NOMO-1 (cell line): ENCODE measurements at regions not wholly inside any gene's neighbourhood (a gene's known extent, or its start where the extent isn't known, plus 50 kb on each side); places are given as distances from the start of the nearest gene placed in this dataset.

Experiments
- DNase-seq, 2 experiments: peaks; one replicate each; lab custom pipeline; 2025; ENCODE audit not compliant: unreplicated experiment in 2 of 2; lab: John Stamatoyannopoulos, UW

DNA sequence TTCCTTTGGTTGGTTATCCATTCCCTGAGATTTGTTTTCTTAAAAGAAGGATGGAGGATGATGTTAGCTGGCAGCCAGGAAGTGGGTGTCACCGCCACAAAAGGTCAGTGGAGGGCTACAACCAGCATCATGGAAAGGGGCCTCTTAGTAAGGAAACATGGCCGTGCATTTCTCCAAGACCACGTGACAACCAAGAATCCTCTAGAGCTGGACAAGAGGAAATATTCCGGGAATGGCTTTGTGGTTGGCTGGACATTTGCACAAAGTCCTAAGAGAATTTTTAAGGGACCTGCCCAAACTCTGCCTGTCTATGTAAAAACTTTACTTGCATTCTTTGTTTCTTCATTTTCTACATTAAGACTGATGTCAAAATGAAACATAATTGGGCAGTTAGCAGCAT, 399.9 kb upstream of the MARCKS start:
- DNase-seq = peak in 1 of 2 experiments; percentile 4

- no peak for DNase-seq
Observed at GRCh38 chr6:113457751-113458150, 399.4 kb upstream of the MARCKS start.

DNA sequence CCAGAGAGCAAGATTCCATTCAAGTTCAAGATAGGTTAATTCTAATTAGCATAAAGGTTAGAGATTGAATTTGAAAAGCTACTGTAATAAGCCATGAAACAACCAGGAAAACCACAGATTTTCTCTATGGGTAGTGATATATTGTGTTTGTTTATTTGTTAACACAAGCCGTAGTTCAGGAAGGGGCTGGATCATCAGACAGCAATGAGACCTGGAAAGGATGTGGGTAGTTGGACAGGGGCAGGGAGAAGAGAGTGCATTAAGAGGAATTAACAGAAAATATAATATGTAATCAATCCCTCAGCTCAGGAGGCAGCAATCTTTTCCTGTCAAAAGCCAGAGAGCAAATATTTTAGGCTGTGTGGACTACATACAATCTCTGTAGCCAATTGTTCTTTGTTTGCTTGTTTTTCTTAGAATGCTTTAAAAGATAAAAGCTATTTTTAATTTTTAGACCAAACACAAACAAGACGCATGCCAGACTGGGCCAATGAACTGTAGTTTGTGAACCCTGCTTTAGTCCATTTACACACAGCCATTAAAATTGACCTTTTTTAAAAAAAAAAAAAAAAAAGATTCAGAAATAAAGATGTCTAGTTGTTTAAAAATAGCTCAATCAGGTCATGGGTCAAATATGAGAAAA, 398.7 kb upstream of the MARCKS start:
- DNase-seq = no peak

GRCh38 chr6:113461153-113461932, 395.8 kb upstream of the MARCKS start:
- no peak for DNase-seq

DNA sequence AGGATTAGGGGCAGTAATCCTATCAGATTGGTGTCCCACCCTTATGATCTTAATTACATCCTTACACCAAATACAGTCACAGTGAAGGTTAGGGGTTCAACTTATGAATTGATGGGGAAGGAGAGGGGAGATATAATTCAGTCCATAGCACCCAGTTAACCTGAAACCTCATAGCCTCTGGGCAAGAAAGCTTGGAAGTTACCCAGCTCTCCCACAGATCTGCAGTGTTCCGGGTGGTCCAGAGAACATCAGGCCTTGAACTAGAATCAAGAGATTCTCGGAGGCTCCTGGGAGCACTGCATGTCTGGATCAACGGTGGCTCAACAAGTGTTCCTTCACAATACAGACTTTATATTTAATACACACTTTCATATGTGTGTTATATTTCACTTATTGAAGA, 392.6 kb upstream of the MARCKS start:
- DNase-seq = no peak

DNA sequence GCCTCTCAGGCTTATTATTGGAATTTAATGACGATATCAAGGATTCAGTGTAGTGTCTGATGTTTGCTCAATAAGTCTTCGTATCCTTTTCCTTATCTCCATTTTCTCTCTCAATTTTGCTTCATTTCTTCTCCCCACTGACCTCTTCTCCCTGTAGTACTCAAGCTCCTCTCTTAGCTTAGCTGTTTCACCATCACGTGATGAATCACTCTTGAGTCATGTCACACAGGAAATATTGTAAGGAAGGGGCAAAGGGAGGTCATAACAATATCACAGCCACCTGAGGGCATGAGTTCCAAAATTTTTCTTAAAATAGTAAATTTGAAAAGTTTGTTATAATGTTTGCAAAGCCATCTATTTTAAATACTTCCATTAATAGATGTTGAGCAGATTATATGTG, 392.2 kb upstream of the MARCKS start:
- peak; percentile 18 to 74 for DNase-seq

DNA sequence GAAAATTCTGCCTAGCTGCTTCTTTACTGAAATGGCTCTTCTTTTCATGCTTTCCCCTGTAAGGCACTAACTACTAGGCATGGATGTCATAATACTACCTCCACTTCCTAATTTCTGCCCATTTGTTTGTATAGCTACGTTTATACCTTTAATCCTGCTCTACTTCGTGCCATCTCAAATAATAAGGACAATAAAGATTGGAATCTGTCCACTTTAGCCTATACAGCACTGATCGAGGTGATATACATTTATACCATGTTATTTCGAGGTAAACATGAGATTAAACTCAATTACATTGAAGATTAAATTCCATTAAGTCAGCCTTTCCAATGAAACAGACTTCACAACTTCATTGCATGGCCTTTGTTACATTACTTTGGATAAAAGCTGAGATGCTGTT, 390.6 kb upstream of the MARCKS start:
- peak in 1 of 2 experiments; percentile 12 for DNase-seq

DNA sequence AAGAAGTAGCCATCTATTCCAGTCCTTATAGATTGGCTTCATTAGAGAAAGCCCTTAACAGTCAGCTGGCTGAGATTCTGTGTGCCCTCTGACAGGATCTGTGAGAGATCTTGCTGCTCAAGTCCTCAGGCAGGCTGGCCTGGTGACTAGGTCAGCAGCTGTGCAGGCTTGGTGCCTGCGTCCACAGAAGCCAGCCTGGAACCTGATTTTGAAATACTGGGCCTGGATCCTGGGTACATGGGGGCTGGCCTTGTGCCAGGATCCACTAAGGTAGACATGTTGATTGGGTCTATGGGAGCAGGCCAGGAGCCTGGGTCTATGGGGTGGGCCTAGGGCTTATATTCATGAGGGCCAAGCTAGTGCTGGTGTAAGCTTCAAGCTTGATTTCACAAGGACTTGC, 381.8 kb upstream of the MARCKS start:
- no peak for DNase-seq

DNA sequence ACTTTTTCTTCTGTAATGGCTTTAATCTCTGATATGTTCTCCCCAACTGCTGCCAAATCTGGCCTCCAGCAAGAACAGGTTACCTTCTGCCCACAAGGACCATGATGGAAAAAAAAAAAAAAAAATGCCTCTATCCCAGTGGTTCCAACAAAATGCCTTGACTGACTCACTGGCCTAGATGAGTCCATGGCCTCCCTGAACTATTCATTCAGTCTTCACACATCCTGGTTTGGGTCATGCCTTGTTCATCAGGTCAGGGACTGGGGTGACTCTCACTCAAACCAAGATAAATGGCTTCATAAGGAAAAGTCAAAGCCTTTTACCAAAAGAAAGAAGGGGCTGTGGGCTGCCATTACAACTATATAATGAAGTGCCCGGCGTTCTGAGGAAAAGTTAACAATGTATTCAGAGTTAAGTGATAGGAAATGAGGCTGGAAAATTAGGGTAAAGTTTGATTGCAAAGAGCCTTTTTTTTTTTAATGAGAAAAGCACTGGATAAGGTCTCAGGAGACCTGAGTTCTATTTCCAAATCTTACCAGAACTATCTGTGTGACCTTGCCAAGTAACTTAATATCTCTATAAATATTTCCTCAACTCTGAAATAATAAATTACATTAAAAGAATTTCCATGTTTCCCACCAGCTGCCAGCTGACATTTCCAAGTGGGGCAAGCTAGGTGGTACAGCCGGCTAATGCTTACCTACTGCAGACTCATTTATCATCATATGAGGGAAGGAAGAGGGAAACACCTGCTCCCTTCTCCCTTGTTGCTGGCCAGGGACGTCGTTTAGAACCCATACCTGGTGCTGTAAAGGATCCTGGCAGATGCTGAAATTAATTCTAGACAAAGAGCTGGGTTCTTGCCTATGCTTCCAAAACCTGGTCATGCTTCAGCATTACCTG, 380.0 kb upstream of the MARCKS start:
- DNase-seq = no peak

DNA sequence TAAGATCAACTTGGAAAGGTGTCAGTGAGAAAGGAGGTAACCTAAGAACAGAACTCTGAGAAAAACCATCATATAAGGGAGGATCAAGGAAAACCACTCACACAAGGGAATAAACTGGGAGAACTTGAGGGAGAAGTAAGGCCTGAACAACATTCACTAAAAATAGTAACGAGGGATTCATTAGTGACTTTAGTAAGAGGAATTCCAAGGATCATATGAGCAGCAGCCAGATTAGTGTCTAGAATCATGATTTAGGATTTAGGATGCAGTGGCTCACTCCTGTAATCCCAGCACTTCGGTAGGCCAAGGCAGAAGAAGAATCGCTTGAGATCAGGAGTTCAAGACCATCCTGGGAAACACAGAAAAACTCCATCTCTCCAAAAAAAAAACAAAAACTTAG, 376.5 kb upstream of the MARCKS start:
- DNase-seq = no peak

DNA sequence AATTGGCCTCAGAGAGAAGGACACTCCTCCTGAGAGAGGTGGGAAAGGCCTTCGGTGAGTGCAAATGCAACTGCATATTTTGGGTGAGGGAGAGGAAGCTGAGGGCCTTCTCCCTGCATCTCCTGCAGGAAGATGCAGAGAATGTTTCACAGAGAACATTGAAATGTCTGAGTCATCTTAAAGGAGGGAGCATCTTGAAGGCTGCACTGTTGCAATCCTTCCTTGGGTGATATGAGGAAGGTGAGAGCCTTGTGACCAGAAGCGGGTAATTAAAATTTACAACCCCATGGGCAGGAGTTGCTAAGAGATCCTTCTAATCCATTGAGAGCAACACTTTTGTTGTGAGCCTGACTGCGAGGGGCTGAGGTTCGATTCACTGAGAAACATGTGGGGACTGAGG, 375.7 kb upstream of the MARCKS start:
- DNase-seq = peak; percentile 73 to 92

GRCh38 chr6:113481910-113482309, 375.2 kb upstream of the MARCKS start:
- DNase-seq = no peak

DNA sequence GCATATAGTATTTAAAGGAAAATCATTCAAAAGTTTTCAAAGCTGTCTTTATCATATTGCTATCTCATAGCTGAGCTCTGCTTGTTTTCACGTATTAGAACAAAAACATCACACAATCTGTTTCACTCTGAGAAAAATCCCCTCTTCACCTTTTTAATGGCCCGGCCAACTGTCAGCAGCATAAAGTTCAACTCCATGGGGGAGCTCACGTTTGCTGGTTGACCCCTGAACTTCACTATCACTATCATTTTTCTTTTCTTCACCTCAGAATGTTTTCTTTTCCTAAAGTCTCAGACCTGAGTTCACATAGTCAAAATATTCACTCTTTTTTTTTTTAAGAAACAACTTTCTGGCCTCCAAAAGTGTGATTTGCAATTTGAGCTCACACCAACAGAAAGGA, 374.4 kb upstream of the MARCKS start:
- DNase-seq = no peak

DNA sequence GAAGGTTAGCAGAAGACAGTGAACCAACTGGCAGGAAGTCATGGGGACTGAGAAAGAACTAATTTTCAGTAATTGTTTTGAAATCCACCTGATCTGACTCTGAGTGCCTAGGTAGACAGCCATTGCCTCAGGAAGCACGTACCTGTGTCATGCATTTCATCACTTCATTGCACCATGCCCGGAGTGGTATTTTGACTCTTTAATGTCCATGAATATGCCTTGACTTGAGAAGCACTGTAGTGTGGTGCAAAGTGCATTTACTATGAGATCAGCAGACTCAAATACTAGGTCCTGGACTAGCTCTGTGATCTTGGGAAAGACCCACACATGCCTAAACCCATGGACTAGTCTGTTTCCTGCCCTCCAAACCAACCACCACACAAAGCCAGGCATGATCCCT, 370.9 kb upstream of the MARCKS start:
- peak; percentile 53 to 75 for DNase-seq

DNA sequence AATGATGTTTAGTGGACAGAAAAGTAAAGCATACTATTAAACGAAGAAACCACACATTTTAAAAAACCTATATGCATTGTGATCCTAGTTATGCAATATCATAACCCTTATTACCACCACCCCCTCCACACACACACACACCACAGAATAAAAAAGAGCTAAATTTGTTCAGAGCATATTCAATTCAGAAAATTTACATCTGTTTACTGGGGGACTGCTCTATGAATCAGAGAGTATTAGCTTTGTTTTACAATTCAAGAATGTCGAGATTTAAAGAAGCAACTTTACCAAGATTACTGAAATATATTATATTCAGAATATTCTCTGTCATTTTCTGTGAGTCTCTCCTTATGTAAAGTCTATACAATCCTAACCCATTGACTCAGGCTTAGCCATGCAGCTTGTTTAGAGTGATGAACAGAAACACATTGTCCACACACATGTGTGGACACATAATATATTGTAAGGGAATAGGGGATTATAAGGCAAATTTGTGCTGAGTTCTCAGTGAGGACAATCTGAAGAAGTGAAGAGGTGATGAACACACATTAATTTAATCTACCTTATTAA, 369.6 kb upstream of the MARCKS start:
- no peak for DNase-seq

GRCh38 chr6:113488061-113488460, 369.1 kb upstream of the MARCKS start:
- DNase-seq = no peak

DNA sequence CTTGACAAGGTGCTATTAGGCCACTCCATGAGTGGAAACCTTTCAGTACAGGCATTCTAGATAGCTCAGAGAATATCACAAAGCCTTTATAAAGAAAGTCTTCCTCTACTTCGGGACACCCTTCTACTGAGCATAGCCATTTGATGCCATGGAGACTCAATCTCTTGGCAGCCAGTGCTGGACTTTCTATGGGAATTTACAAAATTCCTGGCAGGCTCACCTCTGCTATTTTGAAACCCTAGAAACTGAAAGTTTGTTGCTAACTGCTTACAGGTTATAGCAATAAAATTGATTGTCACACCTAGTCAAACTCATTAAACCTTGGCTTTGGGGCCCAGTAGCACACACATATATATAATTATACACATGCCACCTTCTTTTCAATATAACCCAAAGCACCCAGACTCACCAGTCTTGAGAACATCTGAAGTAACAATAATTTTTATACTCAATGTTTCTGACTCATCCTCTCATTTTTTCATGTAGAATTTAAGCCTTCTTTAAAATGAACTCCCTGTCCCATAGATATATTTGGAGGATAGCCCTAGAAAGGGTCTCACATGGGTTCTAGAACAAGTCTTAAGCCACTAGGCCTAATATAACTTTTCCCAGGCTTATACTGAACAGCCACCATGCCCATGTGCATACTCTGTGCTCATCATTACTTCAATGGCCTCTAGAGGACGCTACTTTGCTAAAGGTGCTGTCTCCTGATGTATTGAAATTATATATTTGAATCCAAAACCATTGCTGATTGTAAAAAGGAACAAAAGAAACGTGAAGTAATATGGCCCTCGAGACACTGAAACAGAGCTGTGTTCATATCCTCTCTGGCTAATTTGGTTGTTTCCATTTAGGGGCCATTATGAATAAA, 368.1 kb upstream of the MARCKS start:
- DNase-seq = no peak

DNA sequence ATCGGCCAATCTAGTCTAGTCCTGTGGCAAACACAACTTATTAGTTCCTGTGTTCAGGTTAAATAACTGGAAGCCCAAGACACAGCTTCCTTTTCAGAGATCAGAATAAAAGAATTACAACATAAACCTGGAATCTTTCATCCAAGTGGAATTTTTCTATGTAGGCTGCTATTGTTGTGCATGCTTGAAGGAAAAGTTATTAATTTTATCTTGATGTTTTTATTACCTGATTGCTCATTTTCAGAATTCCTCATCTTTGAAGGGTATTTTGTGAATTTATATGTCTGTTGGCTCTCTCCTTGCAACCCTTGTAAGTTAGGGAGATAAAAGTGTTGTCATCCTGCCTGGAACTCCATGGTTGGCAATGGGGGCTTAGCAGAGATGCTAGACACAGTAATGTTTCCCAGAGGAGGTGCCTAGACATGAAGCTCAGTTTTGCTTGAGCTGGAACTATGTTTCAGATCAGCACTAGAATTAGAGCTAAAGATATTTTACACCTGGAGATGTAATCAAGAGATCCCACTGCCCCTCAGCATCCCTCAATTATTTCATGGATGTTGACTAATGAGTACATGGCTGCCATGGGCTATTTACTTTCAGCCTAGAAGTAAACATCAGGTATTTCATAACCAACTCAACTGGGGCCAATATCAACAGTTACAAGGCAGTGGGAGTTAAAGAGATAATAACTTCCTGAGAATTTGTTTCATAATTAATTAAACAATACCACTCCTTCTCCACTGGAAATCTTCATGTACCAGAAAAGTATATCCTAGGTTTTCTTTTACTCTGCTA, 367.0 kb upstream of the MARCKS start:
- DNase-seq = no peak

GRCh38 chr6:113491376-113491775, 365.8 kb upstream of the MARCKS start:
- DNase-seq = no peak
